Transverse colon (tissue), 3 donors: ENCODE measurements at regions not wholly inside any gene's neighbourhood (a gene's known extent, or its start where the extent isn't known, plus 50 kb on each side); places are given as distances from the start of the nearest gene placed in this dataset.

ENCODE experiments used
- POLR2A ChIP-seq: fragments of 450-650 bp; IDR thresholded peaks from one replicate; pipeline ENCODE4 v1.6.1; 2016; ENCODE audit warnings: antibody characterized with exemption, mild to moderate bottlenecking, moderate library complexity
- TF ChIP-seq, protein P1 (sequence below), 5 experiments: fragments of 200-600 bp in 3 of 5; fragments of 450-650 bp in 2 of 5; sonication (generic) in 3 of 5; IDR thresholded peaks; 1 replicate in 2 of 5; 2 replicates in 3 of 5; pipeline ENCODE4 v1.5.1; 2016 to 2017; ENCODE audit warnings: antibody characterized with exemption in 5 of 5, inconsistent platforms in 3 of 5, mild to moderate bottlenecking in 2 of 5, moderate library complexity in 1 of 5

DNA sequence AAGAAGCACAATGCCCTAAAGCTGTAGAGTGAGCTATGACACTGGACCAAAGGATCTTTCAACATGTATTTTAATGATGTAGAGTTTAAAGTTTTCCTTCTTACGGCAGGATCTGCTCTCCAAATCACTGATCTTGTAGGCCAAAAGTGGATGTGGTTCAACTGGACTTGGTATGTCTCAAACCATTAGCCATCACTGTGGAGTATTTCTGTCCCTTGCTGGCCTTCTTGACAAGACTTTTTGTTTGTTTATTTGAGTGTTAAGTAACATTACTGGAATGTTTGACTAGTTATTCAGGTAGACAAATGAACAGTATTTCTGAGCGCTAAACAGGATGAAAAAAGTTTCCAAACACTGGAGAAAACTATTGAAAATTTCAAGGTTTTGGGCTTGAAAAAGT, 472.7 kb upstream of the CFAP20DC start:
- no peak for TF ChIP-seq POLR2A
- TF ChIP-seq, protein P1, sequence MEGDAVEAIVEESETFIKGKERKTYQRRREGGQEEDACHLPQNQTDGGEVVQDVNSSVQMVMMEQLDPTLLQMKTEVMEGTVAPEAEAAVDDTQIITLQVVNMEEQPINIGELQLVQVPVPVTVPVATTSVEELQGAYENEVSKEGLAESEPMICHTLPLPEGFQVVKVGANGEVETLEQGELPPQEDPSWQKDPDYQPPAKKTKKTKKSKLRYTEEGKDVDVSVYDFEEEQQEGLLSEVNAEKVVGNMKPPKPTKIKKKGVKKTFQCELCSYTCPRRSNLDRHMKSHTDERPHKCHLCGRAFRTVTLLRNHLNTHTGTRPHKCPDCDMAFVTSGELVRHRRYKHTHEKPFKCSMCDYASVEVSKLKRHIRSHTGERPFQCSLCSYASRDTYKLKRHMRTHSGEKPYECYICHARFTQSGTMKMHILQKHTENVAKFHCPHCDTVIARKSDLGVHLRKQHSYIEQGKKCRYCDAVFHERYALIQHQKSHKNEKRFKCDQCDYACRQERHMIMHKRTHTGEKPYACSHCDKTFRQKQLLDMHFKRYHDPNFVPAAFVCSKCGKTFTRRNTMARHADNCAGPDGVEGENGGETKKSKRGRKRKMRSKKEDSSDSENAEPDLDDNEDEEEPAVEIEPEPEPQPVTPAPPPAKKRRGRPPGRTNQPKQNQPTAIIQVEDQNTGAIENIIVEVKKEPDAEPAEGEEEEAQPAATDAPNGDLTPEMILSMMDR (IDR thresholded peaks at IDR 0.05): no peak
